Activated CD8-positive, alpha-beta T cell treated with anti-CD3 and anti-CD28 coated beads for 36 hours (primary cell): ENCODE measurements at regions not wholly inside any gene's neighbourhood (a gene's known extent, or its start where the extent isn't known, plus 50 kb on each side); places are given as distances from the start of the nearest gene placed in this dataset.

Source experiments
- ATAC-seq: fragments of 200-7000 bp; cut with Tn5 transposase; one replicate; pipeline ENCODE4 v1.10.0; 2021; ENCODE audit warnings: mild to moderate bottlenecking, moderate library complexity
- CTCF ChIA-PET: fragments of 350-600 bp; sonication (Branson Sonifier 250); formaldehyde crosslinking; loops from one replicate; lab custom pipeline; 2021; ENCODE audit warnings: antibody characterized with exemption; lab: Charles Lee
- POLR2A ChIA-PET: fragments of 350-600 bp; sonication (Branson Sonifier 250); formaldehyde crosslinking; loops from one replicate; lab custom pipeline; 2021; ENCODE audit warnings: antibody characterized with exemption; lab: Charles Lee
- DNase-seq: peaks from one replicate; pipeline ENCODE4 v3.0.0-alpha.2; 2020
- H3K27ac Mint-ChIP-seq: one replicate; pipeline ENCODE4 v1.8.0; 2021; ENCODE audit warnings: mild to moderate bottlenecking, mixed read lengths
- H3K27me3 Mint-ChIP-seq: one replicate; pipeline ENCODE4 v1.8.0; 2021; ENCODE audit warnings: mixed read lengths
- H3K36me3 Mint-ChIP-seq: one replicate; pipeline ENCODE4 v1.8.0; 2021; ENCODE audit warnings: low read depth, mixed read lengths
- H3K4me1 Mint-ChIP-seq: one replicate; pipeline ENCODE4 v1.8.0; 2021; ENCODE audit warnings: low read depth, mixed read lengths
- H3K4me3 Mint-ChIP-seq: one replicate; pipeline ENCODE4 v1.8.0; 2021; ENCODE audit warnings: mild to moderate bottlenecking, moderate library complexity, mixed read lengths
- H3K9me3 Mint-ChIP-seq: one replicate; pipeline ENCODE4 v1.8.0; 2021; ENCODE audit warnings: mixed read lengths
- intact Hi-C: fragments of 100-400 bp; cut with micrococcal nuclease; formaldehyde crosslinking; loops from one replicate; pipeline ENCODE4 v1.10.0; 2022
- TF ChIP-seq, protein P1 (sequence below): fragments of 200-600 bp; IDR thresholded peaks from one replicate; pipeline ENCODE4 v1.8.0; 2022; ENCODE audit warnings: antibody characterized with exemption, mild to moderate bottlenecking

DNA sequence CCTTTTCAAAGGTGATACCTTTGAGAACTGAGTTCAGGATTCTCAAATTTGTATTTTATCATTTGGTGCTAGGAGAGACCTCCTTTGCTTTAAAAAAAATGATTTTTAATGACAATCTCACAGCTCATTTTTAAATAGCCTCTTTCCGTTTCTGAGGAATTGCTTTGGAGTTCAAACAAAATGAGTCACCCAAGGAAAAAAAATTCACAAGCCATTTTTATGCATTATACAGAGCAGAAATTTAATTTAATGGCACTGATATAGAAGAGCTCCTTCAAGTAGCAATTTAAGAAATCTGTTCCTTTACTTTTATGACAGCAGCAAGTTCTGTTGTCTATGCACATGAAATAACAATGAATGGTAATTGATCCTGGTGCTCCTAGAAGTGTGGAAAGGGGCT, 337.9 kb upstream of the KCNMB2 start:
- intact Hi-C loops = no loop called here
- ATAC-seq = no peak
- TF ChIP-seq, protein P1, sequence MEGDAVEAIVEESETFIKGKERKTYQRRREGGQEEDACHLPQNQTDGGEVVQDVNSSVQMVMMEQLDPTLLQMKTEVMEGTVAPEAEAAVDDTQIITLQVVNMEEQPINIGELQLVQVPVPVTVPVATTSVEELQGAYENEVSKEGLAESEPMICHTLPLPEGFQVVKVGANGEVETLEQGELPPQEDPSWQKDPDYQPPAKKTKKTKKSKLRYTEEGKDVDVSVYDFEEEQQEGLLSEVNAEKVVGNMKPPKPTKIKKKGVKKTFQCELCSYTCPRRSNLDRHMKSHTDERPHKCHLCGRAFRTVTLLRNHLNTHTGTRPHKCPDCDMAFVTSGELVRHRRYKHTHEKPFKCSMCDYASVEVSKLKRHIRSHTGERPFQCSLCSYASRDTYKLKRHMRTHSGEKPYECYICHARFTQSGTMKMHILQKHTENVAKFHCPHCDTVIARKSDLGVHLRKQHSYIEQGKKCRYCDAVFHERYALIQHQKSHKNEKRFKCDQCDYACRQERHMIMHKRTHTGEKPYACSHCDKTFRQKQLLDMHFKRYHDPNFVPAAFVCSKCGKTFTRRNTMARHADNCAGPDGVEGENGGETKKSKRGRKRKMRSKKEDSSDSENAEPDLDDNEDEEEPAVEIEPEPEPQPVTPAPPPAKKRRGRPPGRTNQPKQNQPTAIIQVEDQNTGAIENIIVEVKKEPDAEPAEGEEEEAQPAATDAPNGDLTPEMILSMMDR = no peak
- H3K4me1 Mint-ChIP-seq = peaks cover 4% of the 10 kb centered on the region
- H3K27me3 Mint-ChIP-seq = no peaks in the 10 kb centered on the region
- DNase-seq = no peak
- H3K36me3 Mint-ChIP-seq = no peaks in the 10 kb centered on the region
- no peaks in the 10 kb centered on the region for H3K9me3 Mint-ChIP-seq
- ChIA-PET POLR2A (no interaction called here), CTCF (no interaction called here)
- no peak overlapping the region for H3K27ac Mint-ChIP-seq
- no peak overlapping the region for H3K4me3 Mint-ChIP-seq

DNA sequence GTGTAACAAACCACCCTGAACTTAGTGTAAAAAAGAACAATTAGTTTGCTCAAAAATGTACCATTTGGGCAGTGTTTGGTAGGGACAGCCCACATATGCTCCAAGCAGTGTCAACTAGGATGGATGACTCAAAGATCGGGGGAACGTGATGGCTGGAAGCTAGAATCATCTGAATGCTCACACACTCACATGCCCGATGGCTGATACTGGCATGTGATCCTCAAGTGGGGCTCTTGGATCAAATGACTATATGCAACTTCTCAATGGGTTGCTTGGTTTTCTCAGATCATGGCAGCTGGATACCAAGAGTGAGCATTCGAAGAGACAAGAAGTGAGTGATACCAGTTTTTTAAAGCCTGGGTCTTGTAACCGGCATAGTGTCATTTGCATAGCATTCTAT, 335.9 kb upstream of the KCNMB2 start:
- CTCF ChIA-PET = interaction anchor here (0.7 kb wide), 1 partner anchor 20 kb away, joined by 3 read pairs; no protein-coding TSS in a partner anchor

DNA sequence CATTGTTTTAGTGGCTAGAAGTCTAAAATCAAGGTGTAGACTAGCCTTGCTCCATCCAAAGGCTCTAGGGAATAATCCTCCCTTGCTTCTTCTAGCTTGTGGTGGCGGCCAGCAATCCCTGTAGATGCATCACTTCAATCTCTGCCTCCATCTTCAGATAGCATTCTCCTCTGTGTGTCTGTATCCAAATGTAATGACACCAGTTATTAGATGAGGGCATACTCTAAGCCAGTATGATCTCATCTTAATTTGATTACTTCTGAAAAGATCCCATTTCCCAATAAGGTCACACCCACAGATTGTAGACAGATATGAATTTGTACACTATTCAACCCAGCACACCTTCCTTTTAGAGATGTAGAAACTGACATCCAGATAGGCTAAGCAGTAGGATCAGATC, 334.5 kb upstream of the KCNMB2 start:
- Mint-ChIP-seq H3K9me3 (no peaks in the 10 kb centered on the region), H3K27ac (no peak overlapping the region), H3K4me3 (no peak overlapping the region), H3K27me3 (no peaks in the 10 kb centered on the region), H3K36me3 (no peaks in the 10 kb centered on the region), H3K4me1 (no peaks in the 10 kb centered on the region)
- CTCF ChIA-PET = no interaction called here
- intact Hi-C loops = no loop called here
- TF ChIP-seq, protein P1 = no peak
- no peak for ATAC-seq
- POLR2A ChIA-PET = no interaction called here
- DNase-seq = no peak

More for the DNA sequence above, 335.9 kb upstream of the KCNMB2 start:
- Mint-ChIP-seq H3K4me3 (no peak overlapping the region), H3K4me1 (no peaks in the 10 kb centered on the region), H3K36me3 (no peaks in the 10 kb centered on the region), H3K9me3 (no peaks in the 10 kb centered on the region), H3K27me3 (no peaks in the 10 kb centered on the region), H3K27ac (no peak overlapping the region)
- intact Hi-C loops = no loop called here
- DNase-seq = no peak
- TF ChIP-seq, protein P1 = no peak
- no peak for ATAC-seq
- POLR2A ChIA-PET = no interaction called here

DNA sequence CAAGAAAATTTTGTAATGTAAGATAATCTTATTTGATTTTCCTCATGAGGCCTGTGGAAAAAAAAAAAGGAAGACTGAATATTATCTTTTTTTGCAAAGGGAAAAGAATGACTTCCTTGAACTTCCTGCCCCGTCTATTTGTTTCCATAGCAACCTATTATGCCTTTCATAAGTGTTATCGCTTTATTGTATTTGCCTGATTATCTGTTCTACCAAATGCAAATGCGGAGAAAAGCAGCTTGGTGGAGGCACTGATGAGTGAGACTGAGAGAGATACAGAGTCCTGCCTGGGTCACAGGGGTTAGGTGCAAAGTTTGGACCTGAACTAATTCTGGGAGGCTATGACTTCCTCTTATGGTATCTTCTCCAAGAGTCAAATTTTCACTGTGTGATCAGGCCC, 334.0 kb upstream of the KCNMB2 start:
- TF ChIP-seq, protein P1 = no peak

DNA sequence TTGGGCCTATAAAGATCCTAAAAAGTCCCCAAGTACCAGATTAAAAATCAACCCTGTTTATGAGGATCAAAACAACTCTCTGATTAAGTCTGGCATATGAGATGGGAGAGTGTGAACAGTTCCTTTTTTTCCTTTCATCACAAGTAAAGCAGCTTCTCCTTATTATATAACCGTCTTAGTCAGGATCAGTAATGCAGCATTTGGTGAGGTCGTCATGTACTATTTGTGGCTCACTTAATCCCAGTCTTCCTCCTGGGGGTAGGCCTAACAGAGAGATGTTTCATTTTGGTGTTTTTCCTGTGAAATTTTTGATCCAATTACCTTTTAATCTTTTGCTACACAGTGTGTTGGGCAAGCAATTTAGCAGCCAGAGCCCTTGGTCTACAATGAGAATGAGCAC, 333.1 kb upstream of the KCNMB2 start:
- POLR2A ChIA-PET = no interaction called here
- no peak for DNase-seq
- ATAC-seq = no peak
- intact Hi-C loops = no loop called here
- Mint-ChIP-seq H3K27ac (no peak overlapping the region), H3K4me3 (no peak overlapping the region), H3K9me3 (no peaks in the 10 kb centered on the region), H3K27me3 (no peaks in the 10 kb centered on the region), H3K36me3 (no peaks in the 10 kb centered on the region), H3K4me1 (no peaks in the 10 kb centered on the region)
- CTCF ChIA-PET = no interaction called here
- TF ChIP-seq, protein P1 = no peak

More for the DNA sequence above, 334.0 kb upstream of the KCNMB2 start:
- ATAC-seq = no peak
- ChIA-PET POLR2A (no interaction called here), CTCF (no interaction called here)
- no peaks in the 10 kb centered on the region for H3K9me3 Mint-ChIP-seq
- H3K36me3 Mint-ChIP-seq = no peaks in the 10 kb centered on the region
- no peak overlapping the region for H3K27ac Mint-ChIP-seq
- intact Hi-C loops = no loop called here
- no peak overlapping the region for H3K4me3 Mint-ChIP-seq
- DNase-seq = no peak
- no peaks in the 10 kb centered on the region for H3K4me1 Mint-ChIP-seq
- no peaks in the 10 kb centered on the region for H3K27me3 Mint-ChIP-seq
